PC-3 (cell line): ENCODE measurements at regions not wholly inside any gene's neighbourhood (a gene's known extent, or its start where the extent isn't known, plus 50 kb on each side); places are given as distances from the start of the nearest gene placed in this dataset.
"Not testable (repeated sequence)": the region's sequence is repeated elsewhere in the genome, so short reads cannot be mapped to it uniquely, and the experiment has no call there.

Experiments used
- ATAC-seq: fragments of 200-7000 bp; cut with Tn5 transposase; 2 replicates; pipeline ENCODE4 v1.9.1; 2020; ENCODE audit warnings: mild to moderate bottlenecking, moderate library complexity
- BruUV-seq: library from RNA; stranded (reverse); fragments of 400-500 nt; replicated peaks from 2 replicates; lab custom pipeline; 2021; lab: Mats Ljungman, UMichigan
- CTCF ChIA-PET: fragments of 300-600 bp; sonication (Branson Sonifier 250); formaldehyde crosslinking; loops from one replicate; lab custom pipeline; 2022; ENCODE audit warnings: antibody characterized with exemption; lab: Charles Lee
- POLR2A ChIA-PET: fragments of 300-600 bp; sonication (Branson Sonifier 250); formaldehyde crosslinking; loops from one replicate; lab custom pipeline; 2022; ENCODE audit warnings: antibody characterized with exemption; ENCODE audit not compliant: unreplicated experiment; lab: Charles Lee
- DNase-seq: peaks from one replicate; pipeline ENCODE4 v3.0.0-alpha.2; 2015
- H2AFZ ChIP-seq: fragments of 300-600 bp; sonication (generic); 2 replicates; pipeline ENCODE4 v1.6.0; 2016; ENCODE audit warnings: antibody characterized with exemption, low read length
- H3F3A ChIP-seq: fragments of 300-600 bp; sonication (generic); one replicate; pipeline ENCODE4 v1.6.0; 2017; ENCODE audit warnings: antibody characterized with exemption, low read length, control low read depth, mild to moderate bottlenecking; ENCODE audit not compliant: unreplicated experiment
- H3K27ac ChIP-seq: fragments of 300-600 bp; sonication (generic); 2 replicates; pipeline ENCODE4 v1.5.1; 2016; ENCODE audit warnings: mild to moderate bottlenecking, low read length
- H3K27me3 ChIP-seq: fragments of 300-600 bp; sonication (generic); 2 replicates; pipeline ENCODE4 v1.6.1; 2016; ENCODE audit warnings: low read length, mixed read lengths
- H3K36me3 ChIP-seq: fragments of 300-600 bp; sonication (generic); 2 replicates; pipeline ENCODE4 v1.6.1; 2016; ENCODE audit warnings: low read depth, mixed run types, low read length, mixed read lengths
- H3K4me1 ChIP-seq: fragments of 300-600 bp; sonication (generic); 2 replicates; pipeline ENCODE4 v1.5.1; 2016; ENCODE audit warnings: low read length; ENCODE audit not compliant: insufficient read depth
- H3K4me2 ChIP-seq: fragments of 300-600 bp; sonication (generic); 2 replicates; pipeline ENCODE4 v1.6.0; 2016; ENCODE audit warnings: low read length
- H3K4me3 ChIP-seq: fragments of 300-600 bp; sonication (generic); 2 replicates; pipeline ENCODE4 v1.5.1; 2016; ENCODE audit warnings: mild to moderate bottlenecking, low read length, mixed read lengths
- H3K79me2 ChIP-seq: fragments of 300-600 bp; sonication (generic); 2 replicates; pipeline ENCODE4 v1.6.1; 2017; ENCODE audit warnings: low read length, mixed read lengths
- H3K9ac ChIP-seq: fragments of 300-600 bp; sonication (generic); 2 replicates; pipeline ENCODE4 v1.6.0; 2016; ENCODE audit warnings: mild to moderate bottlenecking, low read length
- H3K9me2 ChIP-seq: fragments of 300-600 bp; sonication (generic); replicated peaks from 2 replicates; pipeline ENCODE4 v1.6.1; 2016; ENCODE audit warnings: mixed run types, low read length, mixed read lengths
- H3K9me3 ChIP-seq: fragments of 300-600 bp; sonication (generic); 2 replicates; pipeline ENCODE4 v1.6.1; 2016; ENCODE audit warnings: low read length, mixed read lengths
- H4K20me1 ChIP-seq: fragments of 300-600 bp; sonication (generic); 2 replicates; pipeline ENCODE4 v1.6.1; 2016; ENCODE audit warnings: low read length, mixed read lengths
- intact Hi-C: fragments of 100-400 bp; cut with micrococcal nuclease; formaldehyde crosslinking; loops from 2 replicates; pipeline ENCODE4 v1.9.0; 2023

GRCh38 chr1:206278683-206279082 lies 75.3 kb downstream of the SRGAP2 start:
- intact Hi-C loops, H3K4me2 ChIP-seq, H3K4me1 ChIP-seq, H2AFZ ChIP-seq, H3K9me3 ChIP-seq, H3F3A ChIP-seq, ATAC-seq, H3K79me2 ChIP-seq, H3K4me3 ChIP-seq, H3K27me3 ChIP-seq, H3K36me3 ChIP-seq, CTCF ChIA-PET, H4K20me1 ChIP-seq, H3K9me2 ChIP-seq, H3K9ac ChIP-seq, POLR2A ChIA-PET, H3K27ac ChIP-seq, BruUV-seq: not testable (repeated sequence)
- peak; percentile 1 for DNase-seq

- H3K9me2 ChIP-seq, H3K27ac ChIP-seq, H3F3A ChIP-seq, H3K27me3 ChIP-seq, H3K4me3 ChIP-seq, H3K4me2 ChIP-seq, ATAC-seq, H3K9ac ChIP-seq, POLR2A ChIA-PET, H2AFZ ChIP-seq, H3K9me3 ChIP-seq, H4K20me1 ChIP-seq, CTCF ChIA-PET, intact Hi-C loops, H3K4me1 ChIP-seq, DNase-seq, BruUV-seq, H3K36me3 ChIP-seq, H3K79me2 ChIP-seq: not testable (repeated sequence)
These were observed 77.3 kb downstream of the SRGAP2 start for GRCh38 chr1:206280683-206281082.

- DNase-seq, H3K9ac ChIP-seq, H3K9me2 ChIP-seq, POLR2A ChIA-PET, H3K4me1 ChIP-seq, H3K27ac ChIP-seq, H3K9me3 ChIP-seq, H3K79me2 ChIP-seq, H4K20me1 ChIP-seq, H3K27me3 ChIP-seq, H3F3A ChIP-seq, H3K4me3 ChIP-seq, H2AFZ ChIP-seq, intact Hi-C loops, H3K4me2 ChIP-seq, CTCF ChIA-PET, BruUV-seq, H3K36me3 ChIP-seq: not testable (repeated sequence)
- ATAC-seq: peak; percentile 58
These were observed 78.7 kb downstream of the SRGAP2 start for GRCh38 chr1:206281912-206282654.

DNA sequence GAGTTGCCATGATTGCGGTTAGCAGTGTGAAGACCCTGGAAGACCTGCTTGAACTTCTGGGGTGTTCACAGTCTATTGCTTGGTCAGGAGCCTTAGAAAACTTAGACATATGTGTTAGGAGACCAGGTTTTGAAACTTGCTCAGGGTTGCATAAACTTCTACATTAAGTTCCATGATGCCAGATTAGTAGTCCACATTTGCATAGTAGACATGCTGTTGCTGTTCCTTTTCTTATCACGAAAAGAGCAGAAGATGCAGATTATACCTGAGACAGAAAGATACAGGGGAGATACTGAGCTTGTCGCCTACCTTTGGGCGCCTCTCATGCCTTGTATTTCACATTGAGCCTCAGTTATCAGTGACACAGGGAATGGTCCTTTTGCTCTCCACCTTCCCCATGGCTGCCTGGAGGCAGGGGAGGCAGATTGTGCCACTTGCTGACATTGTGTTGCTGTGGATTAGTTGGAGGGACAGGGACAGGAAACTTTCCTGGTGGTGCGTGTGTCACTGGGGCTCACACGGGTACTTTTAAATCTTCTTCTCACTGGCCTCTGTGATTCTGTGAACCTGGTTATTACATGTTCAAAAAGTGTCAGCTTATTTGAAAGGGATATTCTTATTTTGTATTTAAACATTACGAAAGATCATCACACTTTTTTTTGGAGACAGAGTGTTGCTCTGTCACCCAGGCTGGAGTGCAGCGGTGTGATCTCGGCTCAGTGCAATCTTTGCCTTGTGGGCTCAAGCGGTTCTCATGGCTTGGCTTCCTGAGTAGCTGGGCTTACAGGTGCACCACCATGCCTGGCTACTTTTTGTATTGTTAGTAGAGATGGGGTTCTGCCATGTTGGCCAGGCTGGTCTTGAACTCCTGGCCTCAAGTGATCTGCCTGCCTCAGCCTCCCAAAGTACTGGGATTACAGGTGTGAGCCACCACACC lies 82.0 kb downstream of the SRGAP2 start:
- CTCF ChIA-PET, H3F3A ChIP-seq, H3K4me1 ChIP-seq, H2AFZ ChIP-seq, H3K4me2 ChIP-seq, H3K4me3 ChIP-seq, H3K27me3 ChIP-seq, H3K79me2 ChIP-seq, BruUV-seq, H3K9me3 ChIP-seq, H4K20me1 ChIP-seq, ATAC-seq, H3K9ac ChIP-seq, POLR2A ChIA-PET, H3K9me2 ChIP-seq, H3K27ac ChIP-seq, intact Hi-C loops, H3K36me3 ChIP-seq, DNase-seq: not testable (repeated sequence)

DNA sequence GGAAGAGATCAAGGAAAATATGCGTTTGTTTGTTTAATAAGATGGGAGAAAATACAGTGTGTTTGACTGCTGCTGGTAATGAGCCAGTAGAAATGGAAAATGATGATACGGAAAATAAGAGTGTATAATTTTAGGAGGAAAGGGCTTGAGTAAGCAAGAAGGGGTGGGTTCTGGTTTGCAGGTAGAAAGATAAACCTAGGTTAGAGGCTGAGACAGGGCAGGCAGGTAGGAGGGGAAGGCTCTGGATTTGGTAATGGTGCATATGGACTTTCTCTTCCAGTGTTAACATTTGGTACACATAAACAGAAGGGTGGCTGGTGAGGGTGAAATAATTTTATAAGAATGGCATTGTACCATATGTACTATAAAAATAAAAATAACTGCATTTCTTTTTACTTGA lies 84.4 kb downstream of the SRGAP2 start:
- BruUV-seq, H4K20me1 ChIP-seq, H3K9me2 ChIP-seq, H3K4me3 ChIP-seq, H3K36me3 ChIP-seq, H3K79me2 ChIP-seq, H3K9me3 ChIP-seq, H3K4me1 ChIP-seq, H3K27me3 ChIP-seq, ATAC-seq, POLR2A ChIA-PET, H3F3A ChIP-seq, CTCF ChIA-PET, H3K4me2 ChIP-seq, H2AFZ ChIP-seq, H3K27ac ChIP-seq, intact Hi-C loops, DNase-seq, H3K9ac ChIP-seq: not testable (repeated sequence)

DNA sequence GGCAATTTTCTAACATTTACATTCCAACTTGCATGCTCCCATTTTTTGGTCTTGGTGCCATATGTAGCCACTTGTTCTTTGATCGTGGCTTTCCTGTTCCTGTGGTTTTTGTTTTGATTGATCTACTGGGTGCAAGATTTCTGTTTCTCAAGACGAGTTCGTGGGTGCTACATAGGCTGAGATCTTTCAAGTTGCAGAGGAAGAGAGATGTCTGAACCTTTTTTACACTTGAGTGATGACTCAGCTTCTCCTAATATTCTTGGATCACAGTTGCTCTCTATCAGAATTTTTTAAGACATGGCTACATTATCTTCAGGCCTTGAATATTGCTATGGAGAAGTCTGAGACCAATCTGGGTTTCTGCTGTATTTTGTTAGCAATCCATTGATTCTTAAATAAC lies 85.1 kb downstream of the SRGAP2 start:
- intact Hi-C loops, H3K4me2 ChIP-seq: not testable (repeated sequence)

More for the DNA sequence above, 85.1 kb downstream of the SRGAP2 start:
- H4K20me1 ChIP-seq, POLR2A ChIA-PET, H3K27ac ChIP-seq, H3K4me1 ChIP-seq, ATAC-seq, H3F3A ChIP-seq, H3K9me2 ChIP-seq, H3K4me3 ChIP-seq, H3K9ac ChIP-seq, H3K79me2 ChIP-seq, H3K27me3 ChIP-seq, H2AFZ ChIP-seq, DNase-seq, H3K9me3 ChIP-seq, H3K36me3 ChIP-seq, BruUV-seq, CTCF ChIA-PET: not testable (repeated sequence)
